ENCODE measurements at regions not wholly inside any gene's neighbourhood (a gene's known extent, or its start where the extent isn't known, plus 50 kb on each side); places are given as distances from the start of the nearest gene placed in this dataset.

- ATAC-seq = no peak
- TF ChIP-seq TOX (CRISPR knock-in tag; IDR thresholded peaks at IDR 0.05; ENCODE audit: borderline replicate concordance) = no peak
- no peak for TF ChIP-seq ISL1 (CRISPR knock-in tag; IDR thresholded peaks at IDR 0.05)
- no peak for TF ChIP-seq ZNF70 (CRISPR knock-in tag; IDR thresholded peaks at IDR 0.05)
- no peak for TF ChIP-seq PPARA (CRISPR knock-in tag; IDR thresholded peaks at IDR 0.05; ENCODE audit: borderline replicate concordance)
- no peak for TF ChIP-seq ZNF565 (CRISPR knock-in tag; conservative IDR thresholded peaks at IDR 0.05; ENCODE audit: low read depth)
- TF ChIP-seq ZFP3 (CRISPR knock-in tag; IDR thresholded peaks at IDR 0.05) = no peak
- TF ChIP-seq TCF4 (CRISPR knock-in tag; IDR thresholded peaks at IDR 0.05; ENCODE audit: borderline replicate concordance) = no peak
- no peak for TF ChIP-seq RARB (CRISPR knock-in tag; IDR thresholded peaks at IDR 0.05)
- TF ChIP-seq, protein P1, sequence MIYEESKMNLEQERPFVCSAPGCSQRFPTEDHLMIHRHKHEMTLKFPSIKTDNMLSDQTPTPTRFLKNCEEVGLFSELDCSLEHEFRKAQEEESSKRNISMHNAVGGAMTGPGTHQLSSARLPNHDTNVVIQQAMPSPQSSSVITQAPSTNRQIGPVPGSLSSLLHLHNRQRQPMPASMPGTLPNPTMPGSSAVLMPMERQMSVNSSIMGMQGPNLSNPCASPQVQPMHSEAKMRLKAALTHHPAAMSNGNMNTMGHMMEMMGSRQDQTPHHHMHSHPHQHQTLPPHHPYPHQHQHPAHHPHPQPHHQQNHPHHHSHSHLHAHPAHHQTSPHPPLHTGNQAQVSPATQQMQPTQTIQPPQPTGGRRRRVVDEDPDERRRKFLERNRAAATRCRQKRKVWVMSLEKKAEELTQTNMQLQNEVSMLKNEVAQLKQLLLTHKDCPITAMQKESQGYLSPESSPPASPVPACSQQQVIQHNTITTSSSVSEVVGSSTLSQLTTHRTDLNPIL (CRISPR knock-in tag; IDR thresholded peaks at IDR 0.05; ENCODE audit: low read depth) = no peak
- TF ChIP-seq SNAI2 (CRISPR knock-in tag; IDR thresholded peaks at IDR 0.05) = no peak
- TF ChIP-seq, protein P2, sequence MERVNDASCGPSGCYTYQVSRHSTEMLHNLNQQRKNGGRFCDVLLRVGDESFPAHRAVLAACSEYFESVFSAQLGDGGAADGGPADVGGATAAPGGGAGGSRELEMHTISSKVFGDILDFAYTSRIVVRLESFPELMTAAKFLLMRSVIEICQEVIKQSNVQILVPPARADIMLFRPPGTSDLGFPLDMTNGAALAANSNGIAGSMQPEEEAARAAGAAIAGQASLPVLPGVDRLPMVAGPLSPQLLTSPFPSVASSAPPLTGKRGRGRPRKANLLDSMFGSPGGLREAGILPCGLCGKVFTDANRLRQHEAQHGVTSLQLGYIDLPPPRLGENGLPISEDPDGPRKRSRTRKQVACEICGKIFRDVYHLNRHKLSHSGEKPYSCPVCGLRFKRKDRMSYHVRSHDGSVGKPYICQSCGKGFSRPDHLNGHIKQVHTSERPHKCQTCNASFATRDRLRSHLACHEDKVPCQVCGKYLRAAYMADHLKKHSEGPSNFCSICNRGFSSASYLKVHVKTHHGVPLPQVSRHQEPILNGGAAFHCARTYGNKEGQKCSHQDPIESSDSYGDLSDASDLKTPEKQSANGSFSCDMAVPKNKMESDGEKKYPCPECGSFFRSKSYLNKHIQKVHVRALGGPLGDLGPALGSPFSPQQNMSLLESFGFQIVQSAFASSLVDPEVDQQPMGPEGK (CRISPR knock-in tag; IDR thresholded peaks at IDR 0.05; ENCODE audit: borderline replicate concordance) = no peak
- TF ChIP-seq ZNF8 (CRISPR knock-in tag; IDR thresholded peaks at IDR 0.05) = no peak
- no peak for TF ChIP-seq TSHZ2 (CRISPR knock-in tag; IDR thresholded peaks at IDR 0.05)
- no peak for TF ChIP-seq CSRNP3 (CRISPR knock-in tag; IDR thresholded peaks at IDR 0.05)
- TF ChIP-seq BACH2 (CRISPR knock-in tag; IDR thresholded peaks at IDR 0.05; ENCODE audit: borderline replicate concordance) = no peak
- TF ChIP-seq ESRRG (CRISPR knock-in tag; IDR thresholded peaks at IDR 0.05) = no peak
- TF ChIP-seq, protein P3, sequence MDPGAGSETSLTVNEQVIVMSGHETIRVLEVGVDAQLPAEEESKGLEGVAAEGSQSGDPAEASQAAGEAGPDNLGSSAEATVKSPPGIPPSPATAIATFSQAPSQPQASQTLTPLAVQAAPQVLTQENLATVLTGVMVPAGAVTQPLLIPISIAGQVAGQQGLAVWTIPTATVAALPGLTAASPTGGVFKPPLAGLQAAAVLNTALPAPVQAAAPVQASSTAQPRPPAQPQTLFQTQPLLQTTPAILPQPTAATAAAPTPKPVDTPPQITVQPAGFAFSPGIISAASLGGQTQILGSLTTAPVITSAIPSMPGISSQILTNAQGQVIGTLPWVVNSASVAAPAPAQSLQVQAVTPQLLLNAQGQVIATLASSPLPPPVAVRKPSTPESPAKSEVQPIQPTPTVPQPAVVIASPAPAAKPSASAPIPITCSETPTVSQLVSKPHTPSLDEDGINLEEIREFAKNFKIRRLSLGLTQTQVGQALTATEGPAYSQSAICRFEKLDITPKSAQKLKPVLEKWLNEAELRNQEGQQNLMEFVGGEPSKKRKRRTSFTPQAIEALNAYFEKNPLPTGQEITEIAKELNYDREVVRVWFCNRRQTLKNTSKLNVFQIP (CRISPR knock-in tag; IDR thresholded peaks at IDR 0.05; ENCODE audit: borderline replicate concordance, low read depth) = no peak
- TF ChIP-seq ZFP30 (CRISPR knock-in tag; IDR thresholded peaks at IDR 0.05) = no peak
Observed at GRCh38 chr1:198912046-198912445, 273.2 kb downstream of the PTPRC start.

DNA sequence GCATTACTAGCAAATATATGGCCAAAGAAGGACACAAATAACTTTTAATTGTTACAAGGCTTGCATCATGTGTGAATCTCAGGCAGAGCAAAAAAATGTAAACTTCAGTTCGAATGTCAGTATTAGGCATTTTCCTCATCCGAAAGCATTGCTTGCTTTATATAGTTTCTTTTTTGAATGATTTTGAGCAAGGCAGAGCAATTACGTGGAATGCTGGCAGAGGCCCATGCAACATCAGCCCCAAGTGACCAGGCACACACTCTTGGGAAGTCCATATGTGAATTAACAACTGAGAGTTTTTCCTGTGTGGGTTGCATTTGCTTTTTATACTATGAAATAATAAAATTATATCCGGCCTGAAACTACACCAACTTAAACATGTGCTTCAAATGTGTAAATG is 274.8 kb downstream of the PTPRC start:
- no peak for TF ChIP-seq CSDC2 (CRISPR knock-in tag; IDR thresholded peaks at IDR 0.05)
- TF ChIP-seq ISL1 (CRISPR knock-in tag; IDR thresholded peaks at IDR 0.05) = no peak
- no peak for TF ChIP-seq PPARA (CRISPR knock-in tag; IDR thresholded peaks at IDR 0.05; ENCODE audit: borderline replicate concordance)
- TF ChIP-seq ZNF565 (CRISPR knock-in tag; conservative IDR thresholded peaks at IDR 0.05; ENCODE audit: low read depth) = no peak
- TF ChIP-seq OSR1 (CRISPR knock-in tag; IDR thresholded peaks at IDR 0.05) = no peak
- TF ChIP-seq ARNTL (CRISPR knock-in tag; IDR thresholded peaks at IDR 0.05; ENCODE audit: borderline replicate concordance, low read depth) = no peak
- ATAC-seq = no peak
